ENCODE measurements at regions not wholly inside any gene's neighbourhood (a gene's known extent, or its start where the extent isn't known, plus 50 kb on each side); places are given as distances from the start of the nearest gene placed in this dataset.

DNA sequence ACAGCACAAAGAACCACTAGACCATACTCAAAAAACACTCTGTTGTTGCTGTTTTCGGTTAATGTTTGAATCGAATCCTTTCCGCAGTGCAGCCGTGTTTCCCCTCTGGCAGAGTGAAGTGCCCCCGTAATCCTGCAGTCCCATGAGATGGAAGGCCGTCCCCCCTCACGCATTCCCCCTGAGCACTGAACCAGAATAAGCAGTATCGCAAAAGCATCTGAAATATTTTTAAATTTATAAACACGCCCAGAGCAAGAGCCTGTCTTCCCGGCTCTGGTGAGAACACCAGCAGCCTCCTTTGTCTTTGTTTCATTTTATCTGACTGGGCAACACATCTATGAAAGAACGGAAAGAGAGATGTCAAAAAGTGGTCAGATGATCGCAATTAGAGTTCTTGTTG, 121.0 kb upstream of the ADAMTS18 start:
- TF ChIP-seq, protein P1, sequence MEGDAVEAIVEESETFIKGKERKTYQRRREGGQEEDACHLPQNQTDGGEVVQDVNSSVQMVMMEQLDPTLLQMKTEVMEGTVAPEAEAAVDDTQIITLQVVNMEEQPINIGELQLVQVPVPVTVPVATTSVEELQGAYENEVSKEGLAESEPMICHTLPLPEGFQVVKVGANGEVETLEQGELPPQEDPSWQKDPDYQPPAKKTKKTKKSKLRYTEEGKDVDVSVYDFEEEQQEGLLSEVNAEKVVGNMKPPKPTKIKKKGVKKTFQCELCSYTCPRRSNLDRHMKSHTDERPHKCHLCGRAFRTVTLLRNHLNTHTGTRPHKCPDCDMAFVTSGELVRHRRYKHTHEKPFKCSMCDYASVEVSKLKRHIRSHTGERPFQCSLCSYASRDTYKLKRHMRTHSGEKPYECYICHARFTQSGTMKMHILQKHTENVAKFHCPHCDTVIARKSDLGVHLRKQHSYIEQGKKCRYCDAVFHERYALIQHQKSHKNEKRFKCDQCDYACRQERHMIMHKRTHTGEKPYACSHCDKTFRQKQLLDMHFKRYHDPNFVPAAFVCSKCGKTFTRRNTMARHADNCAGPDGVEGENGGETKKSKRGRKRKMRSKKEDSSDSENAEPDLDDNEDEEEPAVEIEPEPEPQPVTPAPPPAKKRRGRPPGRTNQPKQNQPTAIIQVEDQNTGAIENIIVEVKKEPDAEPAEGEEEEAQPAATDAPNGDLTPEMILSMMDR (IDR thresholded peaks at IDR 0.05): no peak

DNA sequence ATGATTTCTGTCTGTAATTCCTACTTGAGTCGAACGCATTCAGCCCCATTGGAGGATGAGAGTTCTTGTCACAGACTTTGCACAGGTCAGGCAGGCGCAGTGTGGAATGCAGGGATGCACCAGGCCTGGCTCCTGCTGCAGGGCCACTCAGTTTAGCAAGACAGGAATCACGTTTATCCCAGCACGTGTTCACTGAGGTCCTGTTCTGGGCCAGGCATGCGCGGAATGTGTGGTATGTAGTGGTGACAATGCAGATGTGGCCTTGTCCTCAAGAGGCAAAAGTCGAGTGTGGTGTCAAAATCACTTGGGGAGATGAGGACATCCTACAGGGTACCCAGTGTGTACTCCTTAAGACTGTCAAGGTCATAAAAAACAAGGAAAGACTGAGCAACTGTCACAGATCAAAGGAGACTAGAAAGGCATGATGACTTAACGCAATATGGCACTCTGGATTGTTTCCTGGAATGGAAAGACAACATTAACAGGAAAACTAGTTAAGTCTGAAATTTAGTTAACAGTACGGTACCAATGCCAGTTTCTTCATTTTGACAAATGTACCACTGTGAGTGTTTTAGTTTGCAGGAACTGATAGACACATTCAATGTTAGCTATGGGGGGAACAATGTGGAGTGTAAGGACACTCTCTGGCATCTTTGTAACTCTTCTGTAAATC, 121.5 kb upstream of the ADAMTS18 start:
- TF ChIP-seq, protein P1 (IDR thresholded peaks at IDR 0.05): no peak

DNA sequence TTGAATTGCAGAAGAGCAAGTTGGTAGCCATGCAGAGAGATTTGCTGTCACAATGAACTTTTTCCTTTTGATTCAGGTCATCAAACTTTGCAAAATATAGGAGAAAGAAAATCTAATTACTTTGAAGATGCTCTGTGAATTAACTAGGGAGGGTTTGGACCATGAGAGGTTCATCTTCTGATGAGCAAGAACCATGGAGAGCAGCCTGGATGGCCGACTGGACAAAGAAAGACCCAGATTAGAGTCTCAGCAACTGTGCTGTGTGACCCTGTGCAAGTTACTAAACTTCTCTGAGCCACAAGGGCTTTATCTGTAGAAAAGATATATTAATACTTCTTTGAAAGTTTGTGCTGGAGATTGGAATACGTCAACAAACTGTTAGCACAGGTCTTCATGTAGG, 122.6 kb upstream of the ADAMTS18 start:
- TF ChIP-seq, protein P1 (IDR thresholded peaks at IDR 0.05): no peak

DNA sequence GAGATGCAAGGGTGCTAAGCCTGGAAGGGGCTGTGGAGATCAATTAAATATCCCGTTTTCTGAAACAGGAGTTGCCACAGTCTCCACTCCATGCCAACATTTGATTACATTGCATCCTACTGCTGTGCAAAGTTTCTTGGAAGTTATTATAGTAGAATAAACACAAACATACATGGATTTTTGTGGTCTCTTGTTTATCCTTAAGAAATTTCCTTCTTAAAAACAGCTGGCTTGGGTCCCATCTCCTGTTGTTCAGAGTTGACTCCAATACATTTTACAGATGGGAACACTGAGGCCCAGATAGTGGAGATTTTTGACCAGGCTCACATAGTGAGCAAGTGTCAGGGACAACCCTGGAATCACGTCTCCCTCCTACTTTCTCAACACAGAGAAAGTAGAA, 124.0 kb upstream of the ADAMTS18 start:
- TF ChIP-seq, protein P1 (IDR thresholded peaks at IDR 0.05): no peak

DNA sequence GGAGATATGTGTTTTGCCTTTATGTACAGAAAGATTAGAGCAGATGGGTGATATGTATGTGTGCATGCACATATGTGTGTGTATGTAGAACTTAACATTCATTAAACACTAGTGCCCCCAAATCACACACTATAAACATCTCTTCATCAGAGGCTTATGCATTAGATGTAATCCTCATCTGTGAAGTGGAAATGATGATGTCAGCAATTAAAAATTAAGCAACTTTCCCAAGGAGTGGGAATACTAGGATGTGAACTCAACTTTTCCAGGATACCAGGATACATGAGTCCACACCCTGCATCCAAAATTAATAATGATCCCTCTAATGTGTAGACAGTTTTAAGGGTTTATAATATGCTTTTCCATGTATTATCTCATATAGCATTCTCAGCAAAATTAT, 127.7 kb upstream of the ADAMTS18 start:
- TF ChIP-seq, protein P1 (IDR thresholded peaks at IDR 0.05): no peak

DNA sequence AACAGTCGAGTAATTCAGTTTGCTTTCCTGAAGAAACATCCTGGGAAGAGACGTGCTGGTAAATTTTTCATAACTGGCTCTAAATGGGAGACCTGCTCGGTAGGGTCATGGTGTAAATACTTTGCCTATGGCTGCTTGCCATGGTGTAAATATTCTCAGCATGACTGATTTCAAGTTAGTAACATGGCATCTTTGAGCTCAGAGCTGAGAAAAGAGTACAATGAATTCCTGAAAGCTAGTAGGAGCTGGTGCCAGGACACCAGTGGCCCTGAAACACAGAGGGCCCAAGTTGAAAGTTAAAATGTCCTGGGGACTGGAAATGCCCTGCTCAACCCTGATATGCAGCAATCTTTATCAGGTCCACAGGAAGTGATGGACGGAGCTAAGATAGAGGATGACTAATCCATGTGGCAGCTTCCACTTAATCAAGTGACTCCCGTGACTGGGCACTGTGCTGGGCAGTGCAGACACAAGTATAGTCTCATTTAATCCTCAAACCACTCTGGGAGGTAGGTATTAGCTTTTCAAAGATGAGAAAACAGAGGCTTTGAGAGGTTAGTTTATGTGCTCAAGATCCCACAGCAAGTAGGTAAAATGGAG, 130.1 kb upstream of the ADAMTS18 start:
- TF ChIP-seq, protein P1 (IDR thresholded peaks at IDR 0.05): no peak

DNA sequence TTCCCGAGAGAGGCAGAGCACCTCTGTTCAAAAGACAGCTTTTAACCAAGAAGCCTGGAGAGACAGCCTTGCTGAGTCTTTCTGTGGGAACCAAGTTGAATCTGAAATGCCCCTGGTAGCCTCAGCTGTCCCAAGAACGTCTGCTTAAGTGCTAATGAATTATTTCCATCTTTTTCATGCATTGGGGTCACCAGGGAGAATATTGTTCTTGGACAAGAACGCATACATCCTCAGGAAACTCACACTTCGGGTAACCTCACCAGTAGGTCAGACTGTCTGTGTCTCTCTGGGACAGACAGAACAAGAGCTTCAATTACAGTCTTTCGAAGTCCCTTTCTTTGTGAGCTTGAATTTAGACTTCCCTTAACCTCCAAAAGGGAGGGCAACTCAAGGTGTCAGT, 134.6 kb upstream of the ADAMTS18 start:
- TF ChIP-seq, protein P1 (IDR thresholded peaks at IDR 0.05): no peak
